Ishikawa (cell line): ENCODE measurements at regions not wholly inside any gene's neighbourhood (a gene's known extent, or its start where the extent isn't known, plus 50 kb on each side); places are given as distances from the start of the nearest gene placed in this dataset.

Experiments
- CEBPB ChIP-seq: IDR thresholded peaks from 2 replicates; pipeline ENCODE4 v1.6.1; 2012
- CREB1 ChIP-seq: IDR thresholded peaks from 2 replicates; pipeline ENCODE4 v1.6.1; 2012; ENCODE audit warnings: low read depth
- EGR1 ChIP-seq: IDR thresholded peaks from 2 replicates; pipeline ENCODE4 v1.6.1; 2012
- EP300 ChIP-seq: IDR thresholded peaks from 2 replicates; pipeline ENCODE4 v1.6.1; 2012; ENCODE audit warnings: borderline replicate concordance
- FOXM1 ChIP-seq: IDR thresholded peaks from 2 replicates; pipeline ENCODE4 v1.6.1; 2012; ENCODE audit warnings: low read depth, borderline replicate concordance
- MAX ChIP-seq: IDR thresholded peaks from 2 replicates; pipeline ENCODE4 v1.6.1; 2012
- NFIC ChIP-seq: IDR thresholded peaks from 2 replicates; pipeline ENCODE4 v1.6.1; 2012
- RAD21 ChIP-seq: IDR thresholded peaks from 2 replicates; pipeline ENCODE4 v1.6.1; 2012; ENCODE audit warnings: low read depth
- REST ChIP-seq: IDR thresholded peaks from 2 replicates; pipeline ENCODE4 v1.6.1; 2012; ENCODE audit warnings: low read depth, mild to moderate bottlenecking
- TAF1 ChIP-seq: IDR thresholded peaks from 2 replicates; pipeline ENCODE4 v1.6.1; 2012; ENCODE audit warnings: low read depth, mild to moderate bottlenecking
- TCF12 ChIP-seq: IDR thresholded peaks from 2 replicates; pipeline ENCODE4 v1.6.1; 2012; ENCODE audit warnings: low read depth
- TEAD4 ChIP-seq: IDR thresholded peaks from 2 replicates; pipeline ENCODE4 v1.6.1; 2012
- USF1 ChIP-seq: IDR thresholded peaks from 2 replicates; pipeline ENCODE4 v1.6.1; 2012
- YY1 ChIP-seq: IDR thresholded peaks from 2 replicates; pipeline ENCODE4 v1.6.1; 2012; ENCODE audit warnings: low read depth
- ZBTB7A ChIP-seq: IDR thresholded peaks from 2 replicates; pipeline ENCODE4 v1.6.1; 2012; ENCODE audit warnings: low read depth

GRCh38 chr7:47000561-47000960 is 581.4 kb downstream of the TNS3 start:
- no peak for TF ChIP-seq TEAD4
- TF ChIP-seq TCF12, result no peak
- TF ChIP-seq YY1, result no peak
- TF ChIP-seq FOXM1, result no peak
- no peak for TF ChIP-seq CREB1
- no peak for TF ChIP-seq TAF1
- no peak for TF ChIP-seq NFIC
- no peak for TF ChIP-seq CEBPB
- TF ChIP-seq MAX, result no peak
- TF ChIP-seq REST, result no peak
- TF ChIP-seq ZBTB7A, result no peak
- TF ChIP-seq EP300, result no peak
- TF ChIP-seq EGR1, result no peak
- no peak for TF ChIP-seq USF1
- no peak for TF ChIP-seq RAD21

- TF ChIP-seq EGR1 (no peak), USF1 (no peak), TEAD4 (no peak), EP300 (no peak), MAX (no peak), YY1 (no peak), CEBPB (no peak), NFIC (no peak), TCF12 (no peak), TAF1 (no peak), CREB1 (no peak), REST (no peak), RAD21 (no peak), FOXM1 (no peak), ZBTB7A (no peak)
Measured at GRCh38 chr7:46999866-47000265, 582.0 kb downstream of the TNS3 start.

- TF ChIP-seq CEBPB (no peak), YY1 (no peak)
Measured at GRCh38 chr7:46996972-46997371, 584.9 kb downstream of the TNS3 start.

- TF ChIP-seq NFIC, result no peak
- TF ChIP-seq MAX, result no peak
- TF ChIP-seq REST, result no peak
- no peak for TF ChIP-seq RAD21
Measured at GRCh38 chr7:46993396-46993795, 588.5 kb downstream of the TNS3 start.

GRCh38 chr7:46990761-46991160 is 591.1 kb downstream of the TNS3 start:
- TF ChIP-seq NFIC (no peak), YY1 (no peak), FOXM1 (no peak), CEBPB (no peak)
